ENCODE measurements at regions not wholly inside any gene's neighbourhood (a gene's known extent, or its start where the extent isn't known, plus 50 kb on each side); places are given as distances from the start of the nearest gene placed in this dataset.

- DNase-seq (ENCODE audit: low spot score in 2 of 2), result peak in 1 of 2 donors; percentile 53
- Histone ChIP-seq H3K27ac (peak overlapping the region; percentile 81 to 86), H3K4me3 (no peak overlapping the region), H3K9me3 (no peaks in the 10 kb centered on the region), H3K27me3 (no peaks in the 10 kb centered on the region), H3K36me3 (no peaks in the 10 kb centered on the region), H3K4me1 (peaks cover 0 to 8% of the 10 kb centered on the region in 2 donors)
- TF ChIP-seq POLR2A (IDR thresholded peaks at IDR 0.05) (no peak), CTCF (IDR thresholded peaks at IDR 0.05) (no peak), POLR2AphosphoS5 (IDR thresholded peaks at IDR 0.05) (peak in 2 of 3 donors; percentile 58 to 76)
- intact Hi-C loops (cut with DNase I; ENCODE audit: low total_unique reads), result no loop called here
Measured at GRCh38 chr5:57862471-57862911, 379.9 kb upstream of the ACTBL2 start.

- Histone ChIP-seq H3K27me3 (no peaks in the 10 kb centered on the region), H3K9me3 (no peaks in the 10 kb centered on the region), H3K4me1 (peaks cover 0 to 8% of the 10 kb centered on the region in 2 donors), H3K4me3 (no peak overlapping the region), H3K27ac (no peak overlapping the region), H3K36me3 (no peaks in the 10 kb centered on the region)
- TF ChIP-seq POLR2A (IDR thresholded peaks at IDR 0.05), result no peak
- TF ChIP-seq POLR2AphosphoS5 (IDR thresholded peaks at IDR 0.05), result no peak
- no peak for TF ChIP-seq CTCF (IDR thresholded peaks at IDR 0.05)
- intact Hi-C loops (cut with DNase I; ENCODE audit: low total_unique reads), result no loop called here
- no peak for DNase-seq (ENCODE audit: low spot score in 2 of 2)
Measured at GRCh38 chr5:57859626-57860025, 377.0 kb upstream of the ACTBL2 start.

GRCh38 chr5:57858905-57859304, 376.3 kb upstream of the ACTBL2 start:
- H3K4me1 ChIP-seq, result peaks cover 0 to 8% of the 10 kb centered on the region in 2 donors
- no peaks in the 10 kb centered on the region for H3K9me3 ChIP-seq
- DNase-seq (ENCODE audit: low spot score in 2 of 2), result no peak
- no peaks in the 10 kb centered on the region for H3K36me3 ChIP-seq
- intact Hi-C loops (cut with DNase I; ENCODE audit: low total_unique reads), result no loop called here
- no peak overlapping the region for H3K4me3 ChIP-seq
- TF ChIP-seq POLR2A (IDR thresholded peaks at IDR 0.05) (no peak), CTCF (IDR thresholded peaks at IDR 0.05) (no peak), POLR2AphosphoS5 (IDR thresholded peaks at IDR 0.05) (no peak)
- no peaks in the 10 kb centered on the region for H3K27me3 ChIP-seq
- no peak overlapping the region for H3K27ac ChIP-seq

- Histone ChIP-seq H3K4me1 (peaks cover 0 to under 1% of the 10 kb centered on the region in 2 donors), H3K27ac (no peak overlapping the region), H3K4me3 (no peak overlapping the region), H3K36me3 (no peaks in the 10 kb centered on the region), H3K9me3 (no peaks in the 10 kb centered on the region), H3K27me3 (no peaks in the 10 kb centered on the region)
- intact Hi-C loops (cut with DNase I; ENCODE audit: low total_unique reads), result no loop called here
- DNase-seq (ENCODE audit: low spot score in 2 of 2), result no peak
- TF ChIP-seq CTCF (IDR thresholded peaks at IDR 0.05), result no peak
- no peak for TF ChIP-seq POLR2AphosphoS5 (IDR thresholded peaks at IDR 0.05)
- TF ChIP-seq POLR2A (IDR thresholded peaks at IDR 0.05), result no peak
Measured at GRCh38 chr5:57857696-57858095, 375.1 kb upstream of the ACTBL2 start.

GRCh38 chr5:57855831-57856230, 373.2 kb upstream of the ACTBL2 start:
- Histone ChIP-seq H3K36me3 (no peaks in the 10 kb centered on the region), H3K9me3 (no peaks in the 10 kb centered on the region), H3K4me1 (no peaks in the 10 kb centered on the region), H3K27ac (peak overlapping the region; percentile 23 to 34), H3K4me3 (no peak overlapping the region), H3K27me3 (no peaks in the 10 kb centered on the region)
- TF ChIP-seq POLR2A (IDR thresholded peaks at IDR 0.05) (no peak), POLR2AphosphoS5 (IDR thresholded peaks at IDR 0.05) (peak in 1 of 3 donors; percentile 38), CTCF (IDR thresholded peaks at IDR 0.05) (no peak)
- DNase-seq (ENCODE audit: low spot score in 2 of 2), result no peak
- intact Hi-C loops (cut with DNase I; ENCODE audit: low total_unique reads), result no loop called here

Measured in breast epithelium (tissue), 4 donors.